Ishikawa (cell line): ENCODE measurements at regions not wholly inside any gene's neighbourhood (a gene's known extent, or its start where the extent isn't known, plus 50 kb on each side); places are given as distances from the start of the nearest gene placed in this dataset.

Experiments
- EP300 ChIP-seq: IDR thresholded peaks from 2 replicates; pipeline ENCODE4 v1.6.1; 2012; ENCODE audit warnings: borderline replicate concordance
- RAD21 ChIP-seq: IDR thresholded peaks from 2 replicates; pipeline ENCODE4 v1.6.1; 2012; ENCODE audit warnings: low read depth
- TAF1 ChIP-seq: IDR thresholded peaks from 2 replicates; pipeline ENCODE4 v1.6.1; 2012; ENCODE audit warnings: low read depth, mild to moderate bottlenecking
- YY1 ChIP-seq: IDR thresholded peaks from 2 replicates; pipeline ENCODE4 v1.6.1; 2012; ENCODE audit warnings: low read depth

DNA sequence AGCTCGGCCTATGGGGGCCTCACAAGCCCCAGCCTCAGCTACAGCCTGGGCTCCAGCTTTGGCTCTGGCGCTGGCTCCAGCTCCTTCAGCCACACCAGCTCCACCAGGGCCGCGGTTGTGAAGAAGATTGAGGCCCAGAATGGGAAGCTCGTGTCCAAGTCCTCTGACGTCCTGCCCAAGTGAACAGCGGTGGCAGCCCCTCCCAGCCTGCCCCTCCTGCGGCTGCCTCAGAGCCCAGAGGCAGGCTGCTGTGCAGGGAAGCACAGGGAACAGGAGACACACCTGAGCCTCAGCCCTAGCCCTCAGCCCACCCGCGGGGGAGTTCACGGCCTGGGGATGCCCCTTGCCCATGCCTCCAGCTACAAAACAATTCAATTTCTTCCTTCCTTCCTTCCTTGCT, 75.7 kb upstream of the ZXDA start:
- TF ChIP-seq RAD21 (no peak), YY1 (no peak), TAF1 (no peak), EP300 (no peak)
